Stomach (tissue), 4 donors: ENCODE measurements at regions not wholly inside any gene's neighbourhood (a gene's known extent, or its start where the extent isn't known, plus 50 kb on each side); places are given as distances from the start of the nearest gene placed in this dataset.

ENCODE experiments used
- EP300 ChIP-seq: sonication (generic); formaldehyde crosslinking; IDR thresholded peaks from one replicate; pipeline ENCODE4 v1.6.1; 2017; ENCODE audit warnings: antibody characterized with exemption
- POLR2AphosphoS5 ChIP-seq, 3 donors: sonication (generic); formaldehyde crosslinking; IDR thresholded peaks; one replicate each; pipeline ENCODE4 v1.6.1; 2016; ENCODE audit warnings: antibody characterized with exemption in 3 of 3
- TF ChIP-seq, protein P1 (sequence below), 7 experiments: fragments of 450-650 bp in 4 of 7; fragments of 200-600 bp in 3 of 7; sonication (generic) in 3 of 7; IDR thresholded peaks; one replicate each; pipeline ENCODE4 v1.5.1; 2016 to 2019; ENCODE audit warnings: antibody characterized with exemption in 7 of 7, control low read depth in 2 of 7, mild to moderate bottlenecking in 1 of 7

- TF ChIP-seq, protein P1, sequence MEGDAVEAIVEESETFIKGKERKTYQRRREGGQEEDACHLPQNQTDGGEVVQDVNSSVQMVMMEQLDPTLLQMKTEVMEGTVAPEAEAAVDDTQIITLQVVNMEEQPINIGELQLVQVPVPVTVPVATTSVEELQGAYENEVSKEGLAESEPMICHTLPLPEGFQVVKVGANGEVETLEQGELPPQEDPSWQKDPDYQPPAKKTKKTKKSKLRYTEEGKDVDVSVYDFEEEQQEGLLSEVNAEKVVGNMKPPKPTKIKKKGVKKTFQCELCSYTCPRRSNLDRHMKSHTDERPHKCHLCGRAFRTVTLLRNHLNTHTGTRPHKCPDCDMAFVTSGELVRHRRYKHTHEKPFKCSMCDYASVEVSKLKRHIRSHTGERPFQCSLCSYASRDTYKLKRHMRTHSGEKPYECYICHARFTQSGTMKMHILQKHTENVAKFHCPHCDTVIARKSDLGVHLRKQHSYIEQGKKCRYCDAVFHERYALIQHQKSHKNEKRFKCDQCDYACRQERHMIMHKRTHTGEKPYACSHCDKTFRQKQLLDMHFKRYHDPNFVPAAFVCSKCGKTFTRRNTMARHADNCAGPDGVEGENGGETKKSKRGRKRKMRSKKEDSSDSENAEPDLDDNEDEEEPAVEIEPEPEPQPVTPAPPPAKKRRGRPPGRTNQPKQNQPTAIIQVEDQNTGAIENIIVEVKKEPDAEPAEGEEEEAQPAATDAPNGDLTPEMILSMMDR (IDR thresholded peaks at IDR 0.05): no peak
- TF ChIP-seq POLR2AphosphoS5 (IDR thresholded peaks at IDR 0.05) (no peak), EP300 (no peak)
Measured at GRCh38 chr1:98453066-98453465, 208.5 kb upstream of the SNX7 start.
